ENCODE measurements at regions not wholly inside any gene's neighbourhood (a gene's known extent, or its start where the extent isn't known, plus 50 kb on each side); places are given as distances from the start of the nearest gene placed in this dataset.
"Not testable (repeated sequence)": the region's sequence is repeated elsewhere in the genome, so short reads cannot be mapped to it uniquely, and the experiment has no call there.

- WGBS: 93% methylated on average over 3 of the region's 3 CpGs
- not testable (repeated sequence) for H3K4me1 ChIP-seq; DNase-seq (ENCODE audit: low spot score in 2 of 2); H3K4me3 ChIP-seq; H3K9me3 ChIP-seq; H3K27ac ChIP-seq; H3K36me3 ChIP-seq; H3K27me3 ChIP-seq
Measured at GRCh38 chr6:142998739-142999138, 53.8 kb upstream of the HIVEP2 start.

GRCh38 chr6:143000811-143001210 is 55.8 kb upstream of the HIVEP2 start:
- no peak for DNase-seq (ENCODE audit: low spot score in 2 of 2)
- TF ChIP-seq POLR2A (IDR thresholded peaks at IDR 0.05) (no peak), POLR2AphosphoS5 (IDR thresholded peaks at IDR 0.05) (no peak), EP300 (IDR thresholded peaks at IDR 0.05) (no peak), CTCF (IDR thresholded peaks at IDR 0.05) (no peak)
- Histone ChIP-seq H3K36me3 (no peaks in the 10 kb centered on the region), H3K27me3 (no peaks in the 10 kb centered on the region), H3K4me3 (no peak overlapping the region), H3K27ac (no peak overlapping the region), H3K4me1 (no peaks in the 10 kb centered on the region), H3K9me3 (no peaks in the 10 kb centered on the region)
- WGBS: 83% methylated on average over 3 of the region's 3 CpGs

GRCh38 chr6:143002686-143003085 is 57.7 kb upstream of the HIVEP2 start:
- Histone ChIP-seq H3K4me1 (no peaks in the 10 kb centered on the region), H3K36me3 (no peaks in the 10 kb centered on the region), H3K4me3 (no peak overlapping the region), H3K27me3 (no peaks in the 10 kb centered on the region), H3K27ac (no peak overlapping the region), H3K9me3 (no peaks in the 10 kb centered on the region)
- TF ChIP-seq POLR2AphosphoS5 (IDR thresholded peaks at IDR 0.05) (no peak), EP300 (IDR thresholded peaks at IDR 0.05) (no peak), POLR2A (IDR thresholded peaks at IDR 0.05) (no peak), CTCF (IDR thresholded peaks at IDR 0.05) (no peak)
- 81% methylated on average over 7 of the region's 7 CpGs for WGBS
- no peak for DNase-seq (ENCODE audit: low spot score in 2 of 2)

- no peaks in the 10 kb centered on the region for H3K27me3 ChIP-seq
- no peak for DNase-seq (ENCODE audit: low spot score in 2 of 2)
- H3K36me3 ChIP-seq: no peaks in the 10 kb centered on the region
- no peaks in the 10 kb centered on the region for H3K4me1 ChIP-seq
- WGBS: 87% methylated on average over 7 of the region's 7 CpGs
- no peaks in the 10 kb centered on the region for H3K9me3 ChIP-seq
- no peak overlapping the region for H3K27ac ChIP-seq
- TF ChIP-seq EP300 (IDR thresholded peaks at IDR 0.05): no peak
- TF ChIP-seq POLR2AphosphoS5 (IDR thresholded peaks at IDR 0.05): no peak
- TF ChIP-seq POLR2A (IDR thresholded peaks at IDR 0.05): no peak
- TF ChIP-seq CTCF (IDR thresholded peaks at IDR 0.05): no peak
- no peak overlapping the region for H3K4me3 ChIP-seq
Measured at GRCh38 chr6:143003676-143004075, 57.0 kb upstream of the AIG1 start.

- H3K9me3 ChIP-seq: no peaks in the 10 kb centered on the region
- no peak overlapping the region for H3K27ac ChIP-seq
- no peaks in the 10 kb centered on the region for H3K36me3 ChIP-seq
- DNase-seq (ENCODE audit: low spot score in 2 of 2): no peak
- no peak overlapping the region for H3K4me3 ChIP-seq
- H3K27me3 ChIP-seq: no peaks in the 10 kb centered on the region
- WGBS: 72% methylated on average over 4 of the region's 4 CpGs
- TF ChIP-seq EP300 (IDR thresholded peaks at IDR 0.05): no peak
- no peaks in the 10 kb centered on the region for H3K4me1 ChIP-seq
Measured at GRCh38 chr6:143005816-143006215, 54.9 kb upstream of the AIG1 start.

GRCh38 chr6:143006787-143007186 is 53.9 kb upstream of the AIG1 start:
- WGBS: 81% methylated on average over 4 of the region's 4 CpGs
- DNase-seq (ENCODE audit: low spot score in 2 of 2): no peak
- no peaks in the 10 kb centered on the region for H3K36me3 ChIP-seq

More at GRCh38 chr6:143006787-143007186, 53.9 kb upstream of the AIG1 start:
- Histone ChIP-seq H3K4me3 (no peak overlapping the region), H3K4me1 (no peaks in the 10 kb centered on the region), H3K9me3 (no peaks in the 10 kb centered on the region), H3K27ac (no peak overlapping the region), H3K27me3 (no peaks in the 10 kb centered on the region)
- no peak for TF ChIP-seq EP300 (IDR thresholded peaks at IDR 0.05)
- no peak for TF ChIP-seq POLR2A (IDR thresholded peaks at IDR 0.05)
- no peak for TF ChIP-seq CTCF (IDR thresholded peaks at IDR 0.05)
- TF ChIP-seq POLR2AphosphoS5 (IDR thresholded peaks at IDR 0.05): no peak
